Neural cell (in vitro differentiated cells): ENCODE measurements at regions not wholly inside any gene's neighbourhood (a gene's known extent, or its start where the extent isn't known, plus 50 kb on each side); places are given as distances from the start of the nearest gene placed in this dataset.

Experiments
- H2AFZ ChIP-seq: fragments of 200-600, 300-800 bp; sonication (generic), shearing (Covaris generic); 2 replicates; pipeline ENCODE4 v1.6.0; 2014; ENCODE audit warnings: low read depth, mild to moderate bottlenecking, antibody characterized with exemption, low read length, moderate library complexity
- H3F3A ChIP-seq: fragments of 200-600 bp; shearing (Covaris generic); 2 replicates; pipeline ENCODE4 v1.6.1; 2016; ENCODE audit warnings: mild to moderate bottlenecking, moderate library complexity, mixed read lengths, antibody characterized with exemption, low read length; ENCODE audit not compliant: insufficient read depth, poor library complexity, severe bottlenecking
- H3K27ac ChIP-seq: fragments of 200-600, 300-800 bp; sonication (generic), shearing (Covaris generic); 2 replicates; pipeline ENCODE4 v1.5.1; 2014; ENCODE audit warnings: mild to moderate bottlenecking, low read length, moderate library complexity
- H3K27me3 ChIP-seq: fragments of 300-800, 200-600 bp; sonication (generic), shearing (Covaris generic); 2 replicates; pipeline ENCODE4 v1.6.0; 2014; ENCODE audit warnings: mild to moderate bottlenecking, low read depth, low read length, moderate library complexity; ENCODE audit not compliant: insufficient read depth
- H3K36me3 ChIP-seq: fragments of 300-800, 200-600 bp; sonication (generic), shearing (Covaris generic); 2 replicates; pipeline ENCODE4 v1.5.1; 2014; ENCODE audit warnings: mild to moderate bottlenecking, antibody characterized with exemption, low read length, moderate library complexity; ENCODE audit not compliant: insufficient read depth
- H3K4me2 ChIP-seq: fragments of 300-800, 200-600 bp; sonication (generic), shearing (Covaris generic); 2 replicates; pipeline ENCODE4 v1.6.0; 2014; ENCODE audit warnings: mild to moderate bottlenecking, low read length
- H3K4me3 ChIP-seq: fragments of 300-800, 200-600 bp; sonication (generic), shearing (Covaris generic); 2 replicates; pipeline ENCODE4 v1.5.1; 2014; ENCODE audit warnings: mild to moderate bottlenecking, low read length, moderate library complexity
- H3K79me2 ChIP-seq: fragments of 200-600 bp; shearing (Covaris generic); replicated peaks from 2 replicates; pipeline ENCODE4 v1.6.0; 2014; ENCODE audit warnings: mild to moderate bottlenecking, low read length, moderate library complexity; ENCODE audit not compliant: insufficient read depth
- H3K9ac ChIP-seq: fragments of 300-800, 200-600 bp; sonication (generic), shearing (Covaris generic); 2 replicates; pipeline ENCODE4 v1.6.1; 2016; ENCODE audit warnings: mild to moderate bottlenecking, low read length, mixed read lengths
- H3K9me2 ChIP-seq: fragments of 200-600 bp; shearing (Covaris generic); 2 replicates; pipeline ENCODE4 v1.6.1; 2016; ENCODE audit warnings: mild to moderate bottlenecking, low read length, mixed read lengths; ENCODE audit not compliant: insufficient read depth
- H3K9me3 ChIP-seq: fragments of 200-600, 300-800 bp; sonication (generic), shearing (Covaris generic); 2 replicates; pipeline ENCODE4 v1.6.1; 2016; ENCODE audit warnings: mild to moderate bottlenecking, mixed run types, low read length, moderate library complexity, mixed read lengths
- H4K20me1 ChIP-seq: fragments of 200-600 bp; shearing (Covaris generic); 2 replicates; pipeline ENCODE4 v1.6.1; 2016; ENCODE audit warnings: mild to moderate bottlenecking, mixed run types; ENCODE audit not compliant: insufficient read depth
- EP300 ChIP-seq: fragments of 450-650 bp; conservative IDR thresholded peaks from 2 replicates; pipeline ENCODE4 v1.6.1; 2014; ENCODE audit warnings: antibody characterized with exemption, mild to moderate bottlenecking, moderate library complexity; ENCODE audit not compliant: poor library complexity, severe bottlenecking
- EZH2 ChIP-seq: fragments of 200-600, 300-800 bp; shearing (Covaris generic), sonication (generic); IDR thresholded peaks from 2 replicates; pipeline ENCODE4 v1.6.1; 2014; ENCODE audit warnings: antibody characterized with exemption, low read length, borderline replicate concordance, mild to moderate bottlenecking; ENCODE audit not compliant: insufficient read depth, poor library complexity, severe bottlenecking
- MXI1 ChIP-seq: fragments of 450-650 bp; conservative IDR thresholded peaks from 2 replicates; pipeline ENCODE4 v1.6.1; 2014; ENCODE audit warnings: antibody characterized with exemption, mild to moderate bottlenecking; ENCODE audit not compliant: poor library complexity, severe bottlenecking
- POLR2AphosphoS5 ChIP-seq: IDR thresholded peaks from 2 replicates; pipeline ENCODE4 v1.6.1; 2012
- RAD21 ChIP-seq: fragments of 450-650 bp; conservative IDR thresholded peaks from 2 replicates; pipeline ENCODE4 v1.6.1; 2014; ENCODE audit warnings: antibody characterized with exemption, mild to moderate bottlenecking, moderate library complexity
- SMC3 ChIP-seq: fragments of 450-650 bp; conservative IDR thresholded peaks from 2 replicates; pipeline ENCODE4 v1.6.1; 2014; ENCODE audit warnings: antibody characterized with exemption, mild to moderate bottlenecking, moderate library complexity; ENCODE audit not compliant: poor library complexity
- TAF1 ChIP-seq: IDR thresholded peaks from 2 replicates; pipeline ENCODE4 v1.6.1; 2012; ENCODE audit warnings: low read depth
- TF ChIP-seq, protein P1 (sequence below): IDR thresholded peaks from 2 replicates; pipeline ENCODE4 v1.6.1; 2012; ENCODE audit warnings: borderline replicate concordance
- TF ChIP-seq, protein P2 (sequence below): fragments of 450-650 bp; IDR thresholded peaks from 2 replicates; pipeline ENCODE4 v1.5.1; 2014; ENCODE audit warnings: antibody characterized with exemption, mild to moderate bottlenecking, moderate library complexity; ENCODE audit not compliant: poor library complexity, severe bottlenecking

DNA sequence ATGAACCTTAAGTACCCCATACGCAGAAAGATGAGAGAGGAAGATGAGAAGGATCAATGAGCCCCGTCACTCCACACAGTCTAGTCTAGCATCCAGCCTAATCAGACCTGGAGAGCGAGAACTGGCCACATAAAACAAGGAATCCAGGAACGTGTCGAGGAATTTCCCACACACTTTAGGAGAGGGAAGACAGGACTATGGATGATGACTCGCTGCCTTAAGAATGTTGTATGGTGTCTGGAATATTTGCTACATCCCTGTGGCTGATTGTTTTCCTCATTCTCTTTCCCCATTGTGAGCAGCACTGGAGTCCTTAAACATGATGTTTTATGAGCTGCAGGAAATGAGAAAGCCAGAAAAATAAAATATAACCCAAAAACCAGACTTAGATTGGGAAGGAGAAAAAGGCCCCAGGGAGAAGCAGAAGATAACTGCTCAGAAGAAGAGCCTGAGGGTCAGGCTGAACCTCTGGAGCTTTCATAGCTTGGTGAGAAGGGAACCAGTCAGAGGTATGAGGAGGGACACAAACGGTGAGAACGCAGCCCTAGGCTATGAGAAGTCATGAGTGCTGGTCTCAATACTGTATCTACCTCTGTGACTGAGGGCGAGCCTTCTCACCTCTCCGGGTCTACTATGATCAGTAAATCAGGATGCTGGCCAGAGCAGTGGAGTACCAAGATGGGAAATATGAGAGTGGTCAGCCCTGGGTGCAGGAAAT lies 139.5 kb upstream of the NOCT start:
- H3K79me2 ChIP-seq: no peaks in the 10 kb centered on the region
- H4K20me1 ChIP-seq: no peaks in the 10 kb centered on the region
- H3K9me3 ChIP-seq: no peaks in the 10 kb centered on the region
- no peaks in the 10 kb centered on the region for H3K36me3 ChIP-seq
- TF ChIP-seq EP300 (no peak), EZH2 (no peak), SMC3 (no peak), POLR2AphosphoS5 (no peak), MXI1 (no peak), TAF1 (no peak)
- TF ChIP-seq, protein P1, sequence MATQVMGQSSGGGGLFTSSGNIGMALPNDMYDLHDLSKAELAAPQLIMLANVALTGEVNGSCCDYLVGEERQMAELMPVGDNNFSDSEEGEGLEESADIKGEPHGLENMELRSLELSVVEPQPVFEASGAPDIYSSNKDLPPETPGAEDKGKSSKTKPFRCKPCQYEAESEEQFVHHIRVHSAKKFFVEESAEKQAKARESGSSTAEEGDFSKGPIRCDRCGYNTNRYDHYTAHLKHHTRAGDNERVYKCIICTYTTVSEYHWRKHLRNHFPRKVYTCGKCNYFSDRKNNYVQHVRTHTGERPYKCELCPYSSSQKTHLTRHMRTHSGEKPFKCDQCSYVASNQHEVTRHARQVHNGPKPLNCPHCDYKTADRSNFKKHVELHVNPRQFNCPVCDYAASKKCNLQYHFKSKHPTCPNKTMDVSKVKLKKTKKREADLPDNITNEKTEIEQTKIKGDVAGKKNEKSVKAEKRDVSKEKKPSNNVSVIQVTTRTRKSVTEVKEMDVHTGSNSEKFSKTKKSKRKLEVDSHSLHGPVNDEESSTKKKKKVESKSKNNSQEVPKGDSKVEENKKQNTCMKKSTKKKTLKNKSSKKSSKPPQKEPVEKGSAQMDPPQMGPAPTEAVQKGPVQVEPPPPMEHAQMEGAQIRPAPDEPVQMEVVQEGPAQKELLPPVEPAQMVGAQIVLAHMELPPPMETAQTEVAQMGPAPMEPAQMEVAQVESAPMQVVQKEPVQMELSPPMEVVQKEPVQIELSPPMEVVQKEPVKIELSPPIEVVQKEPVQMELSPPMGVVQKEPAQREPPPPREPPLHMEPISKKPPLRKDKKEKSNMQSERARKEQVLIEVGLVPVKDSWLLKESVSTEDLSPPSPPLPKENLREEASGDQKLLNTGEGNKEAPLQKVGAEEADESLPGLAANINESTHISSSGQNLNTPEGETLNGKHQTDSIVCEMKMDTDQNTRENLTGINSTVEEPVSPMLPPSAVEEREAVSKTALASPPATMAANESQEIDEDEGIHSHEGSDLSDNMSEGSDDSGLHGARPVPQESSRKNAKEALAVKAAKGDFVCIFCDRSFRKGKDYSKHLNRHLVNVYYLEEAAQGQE: no peak
- no peaks in the 10 kb centered on the region for H3K9me2 ChIP-seq
- no peak overlapping the region for H3K9ac ChIP-seq
- no peaks in the 10 kb centered on the region for H3F3A ChIP-seq
- H3K27ac ChIP-seq: no peak overlapping the region
- no peaks in the 10 kb centered on the region for H3K27me3 ChIP-seq
- no peak overlapping the region for H2AFZ ChIP-seq
- no peak overlapping the region for H3K4me3 ChIP-seq
- H3K4me2 ChIP-seq: no peak overlapping the region

DNA sequence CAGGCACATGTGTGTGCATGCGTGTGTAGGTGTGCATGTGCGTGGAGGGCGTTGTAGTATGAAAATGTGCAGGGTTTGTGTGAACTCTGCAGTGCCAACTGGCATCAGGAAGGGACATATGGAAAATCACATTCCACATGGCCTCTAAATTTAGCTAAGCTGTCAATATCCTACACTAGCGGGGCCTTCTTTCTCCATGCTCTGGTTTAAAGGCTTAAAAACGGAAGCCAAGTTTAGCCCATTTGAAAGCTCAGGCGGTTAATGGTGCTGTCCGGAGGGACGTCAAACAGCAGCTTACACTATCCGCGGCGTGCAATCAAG lies 144.1 kb upstream of the NOCT start:
- Histone ChIP-seq H3K9me2 (no peaks in the 10 kb centered on the region), H3K79me2 (no peaks in the 10 kb centered on the region), H3K27ac (no peak overlapping the region), H3F3A (no peaks in the 10 kb centered on the region), H3K36me3 (no peaks in the 10 kb centered on the region), H3K27me3 (no peaks in the 10 kb centered on the region), H3K4me2 (no peak overlapping the region), H4K20me1 (no peaks in the 10 kb centered on the region), H3K9me3 (no peaks in the 10 kb centered on the region), H2AFZ (no peak overlapping the region), H3K4me3 (no peak overlapping the region), H3K9ac (no peak overlapping the region)
- TF ChIP-seq, protein P2, sequence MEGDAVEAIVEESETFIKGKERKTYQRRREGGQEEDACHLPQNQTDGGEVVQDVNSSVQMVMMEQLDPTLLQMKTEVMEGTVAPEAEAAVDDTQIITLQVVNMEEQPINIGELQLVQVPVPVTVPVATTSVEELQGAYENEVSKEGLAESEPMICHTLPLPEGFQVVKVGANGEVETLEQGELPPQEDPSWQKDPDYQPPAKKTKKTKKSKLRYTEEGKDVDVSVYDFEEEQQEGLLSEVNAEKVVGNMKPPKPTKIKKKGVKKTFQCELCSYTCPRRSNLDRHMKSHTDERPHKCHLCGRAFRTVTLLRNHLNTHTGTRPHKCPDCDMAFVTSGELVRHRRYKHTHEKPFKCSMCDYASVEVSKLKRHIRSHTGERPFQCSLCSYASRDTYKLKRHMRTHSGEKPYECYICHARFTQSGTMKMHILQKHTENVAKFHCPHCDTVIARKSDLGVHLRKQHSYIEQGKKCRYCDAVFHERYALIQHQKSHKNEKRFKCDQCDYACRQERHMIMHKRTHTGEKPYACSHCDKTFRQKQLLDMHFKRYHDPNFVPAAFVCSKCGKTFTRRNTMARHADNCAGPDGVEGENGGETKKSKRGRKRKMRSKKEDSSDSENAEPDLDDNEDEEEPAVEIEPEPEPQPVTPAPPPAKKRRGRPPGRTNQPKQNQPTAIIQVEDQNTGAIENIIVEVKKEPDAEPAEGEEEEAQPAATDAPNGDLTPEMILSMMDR: no peak
- TF ChIP-seq RAD21 (no peak), TAF1 (no peak), EZH2 (no peak), POLR2AphosphoS5 (no peak), SMC3 (no peak), EP300 (no peak), MXI1 (no peak)
- TF ChIP-seq, protein P1: no peak
